GM06990 (cell line): ENCODE measurements at regions not wholly inside any gene's neighbourhood (a gene's known extent, or its start where the extent isn't known, plus 50 kb on each side); places are given as distances from the start of the nearest gene placed in this dataset.

Source experiments
- DNase-seq: peaks from one replicate; pipeline ENCODE4 v3.0.0-alpha.2; 2011; ENCODE audit not compliant: insufficient read length; ENCODE audit errors: extremely low read depth
- H3K27me3 ChIP-seq: replicated peaks from 2 replicates; pipeline ENCODE4 v1.6.0; 2011; ENCODE audit warnings: low read length; ENCODE audit not compliant: control insufficient read depth, insufficient read depth
- H3K36me3 ChIP-seq: 2 replicates; pipeline ENCODE4 v1.5.1; 2011; ENCODE audit warnings: low read length; ENCODE audit not compliant: control insufficient read depth, insufficient read depth
- H3K4me3 ChIP-seq: replicated peaks from 2 replicates; pipeline ENCODE4 v1.5.1; 2011; ENCODE audit warnings: low read depth, mild to moderate bottlenecking, control low read depth, low read length
- CTCF ChIP-seq: IDR thresholded peaks from 2 replicates; pipeline ENCODE4 v1.5.1; 2011; ENCODE audit warnings: low read length, control low read depth, mild to moderate bottlenecking, inconsistent platforms; ENCODE audit not compliant: insufficient read depth, poor library complexity, severe bottlenecking

DNA sequence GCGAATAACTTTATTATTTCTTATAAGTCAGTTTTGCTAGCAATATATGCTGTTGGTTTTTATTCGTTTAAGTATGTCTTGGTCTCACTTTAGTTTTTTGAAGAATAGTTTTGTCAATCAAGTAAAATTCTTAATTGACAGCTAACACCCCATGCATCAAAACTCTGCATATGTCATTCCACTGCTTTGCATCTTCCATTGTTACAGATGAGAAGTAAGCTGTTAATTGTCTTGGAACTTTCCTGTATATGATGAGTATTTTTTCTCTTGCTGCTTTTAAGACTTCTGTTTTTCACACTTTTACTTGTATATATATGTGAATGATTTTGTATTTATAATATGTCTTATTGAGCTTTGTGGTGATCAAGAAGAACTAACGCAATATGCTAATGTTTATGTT is 1048.4 kb downstream of the CNTNAP5 start:
- no peaks in the 10 kb centered on the region for H3K36me3 ChIP-seq
- H3K4me3 ChIP-seq, result no peak overlapping the region
- DNase-seq, result no peak
- TF ChIP-seq CTCF, result no peak
- no peaks in the 10 kb centered on the region for H3K27me3 ChIP-seq

GRCh38 chr2:125085904-125086303 is 1060.8 kb downstream of the CNTNAP5 start:
- no peak for TF ChIP-seq CTCF
- H3K4me3 ChIP-seq, result no peak overlapping the region
- no peaks in the 10 kb centered on the region for H3K27me3 ChIP-seq
- H3K36me3 ChIP-seq, result no peaks in the 10 kb centered on the region
- DNase-seq, result no peak

- DNase-seq, result no peak
- TF ChIP-seq CTCF, result no peak
- Histone ChIP-seq H3K36me3 (no peaks in the 10 kb centered on the region), H3K27me3 (no peaks in the 10 kb centered on the region), H3K4me3 (no peak overlapping the region)
Observed at GRCh38 chr2:125086313-125087184, 1061.5 kb downstream of the CNTNAP5 start.

DNA sequence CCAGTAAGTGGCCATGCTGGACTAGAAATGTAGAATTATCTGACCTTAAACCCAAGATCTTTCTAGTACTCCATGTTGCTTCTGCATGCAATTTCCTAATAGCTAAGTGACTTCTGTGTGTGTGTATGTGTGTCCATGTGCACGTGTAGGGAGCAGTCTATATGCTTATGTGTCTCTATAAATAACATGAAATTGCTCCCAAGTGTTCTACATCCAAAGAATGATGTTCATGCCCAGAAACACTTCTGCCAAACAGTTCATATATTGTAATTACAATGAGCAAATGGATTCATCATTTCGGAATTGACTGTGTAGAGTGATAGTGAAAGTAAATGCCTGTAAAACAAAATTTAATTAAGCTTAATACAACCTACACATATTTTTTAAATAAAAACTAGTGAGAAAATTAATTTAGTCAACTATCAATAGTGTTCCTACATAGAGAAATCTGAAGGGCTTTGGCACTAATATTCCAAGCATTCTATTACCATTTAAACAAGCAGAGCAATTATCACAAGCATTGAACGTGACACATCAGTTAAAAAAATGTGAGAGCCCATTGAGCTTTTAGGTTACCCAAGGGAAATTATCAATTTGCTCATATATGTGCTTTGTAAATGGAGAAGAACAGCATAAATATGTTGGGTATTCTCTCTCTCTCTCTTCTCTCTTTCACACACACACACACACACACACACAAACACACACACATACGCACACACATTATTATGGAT is 1067.4 kb downstream of the CNTNAP5 start:
- no peak for TF ChIP-seq CTCF
- H3K36me3 ChIP-seq, result no peaks in the 10 kb centered on the region
- no peaks in the 10 kb centered on the region for H3K27me3 ChIP-seq
- H3K4me3 ChIP-seq, result no peak overlapping the region; the same call in 1 of the 2 replicates
- DNase-seq, result no peak

- no peak for TF ChIP-seq CTCF
Observed at GRCh38 chr2:125095826-125096225, 1070.7 kb downstream of the CNTNAP5 start.

More at GRCh38 chr2:125095826-125096225, 1070.7 kb downstream of the CNTNAP5 start:
- Histone ChIP-seq H3K36me3 (no peaks in the 10 kb centered on the region), H3K4me3 (no peak overlapping the region), H3K27me3 (no peaks in the 10 kb centered on the region)
- DNase-seq, result no peak
